HCT116 (cell line): ENCODE measurements at regions not wholly inside any gene's neighbourhood (a gene's known extent, or its start where the extent isn't known, plus 50 kb on each side); places are given as distances from the start of the nearest gene placed in this dataset.

Experiments
- ATAC-seq: fragments of 200-7000 bp; cut with Tn5 transposase; 2 replicates; pipeline ENCODE4 v1.9.1; 2020; ENCODE audit warnings: mild to moderate bottlenecking, moderate library complexity
- BruUV-seq: library from RNA; stranded (reverse); fragments of 400-500 nt; replicated peaks from 2 replicates; lab custom pipeline; 2021; lab: Mats Ljungman, UMichigan
- CTCF ChIA-PET: fragments of 300-600 bp; sonication (Branson Sonifier 250); formaldehyde crosslinking; loops from one replicate; lab custom pipeline; 2021; ENCODE audit warnings: antibody characterized with exemption; lab: Charles Lee
- POLR2A ChIA-PET: fragments of 300-600, 350-600 bp; sonication (Branson Sonifier 250); formaldehyde crosslinking; loops from one replicate; lab custom pipeline; 2021; ENCODE audit warnings: antibody characterized with exemption; lab: Charles Lee
- RAD21 ChIA-PET, 2 experiments: fragments of 300-600 bp; sonication (Branson Sonifier 250); formaldehyde crosslinking; loops; one replicate each; lab custom pipeline; 2023; ENCODE audit warnings: low total read pairs in 2 of 2; ENCODE audit not compliant: uncharacterized antibody in 2 of 2, unreplicated experiment in 2 of 2, low non-redundant PET in 1 of 2; lab: Charles Lee
- DNase-seq: peaks from one replicate; pipeline ENCODE4 v3.0.0-alpha.2; 2010; ENCODE audit warnings: low read depth, low spot score
- H2AFZ ChIP-seq: fragments of 200-600 bp; shearing (Covaris generic), sonication (generic); 2 replicates; pipeline ENCODE4 v1.6.1; 2017; ENCODE audit warnings: low read depth, mixed run types, mixed read lengths, antibody characterized with exemption, low read length; ENCODE audit not compliant: poor library complexity, severe bottlenecking
- H3K27ac ChIP-seq: 2 replicates; pipeline ENCODE4 v1.5.1; 2012; ENCODE audit warnings: low read depth, low read length
- H3K27me3 ChIP-seq: fragments of 200-600 bp; sonication (generic); 2 replicates; pipeline ENCODE4 v1.6.1; 2016; ENCODE audit warnings: mixed run types, low read length, mixed read lengths; ENCODE audit not compliant: insufficient read depth
- H3K36me3 ChIP-seq, 2 experiments: fragments of 200-500 bp in 1 of 2; fragments of 200-600 bp in 1 of 2; sonication (Bioruptor generic) in 1 of 2; sonication (generic) in 1 of 2; 2 replicates each; pipeline versions ENCODE4 v1.5.1 to v1.6.1; 2014 to 2016; ENCODE audit warnings: low read length in 2 of 2, inconsistent platforms in 1 of 2, mixed read lengths in 1 of 2, mixed run types in 1 of 2; ENCODE audit not compliant: insufficient read depth in 2 of 2, control insufficient read depth in 1 of 2
- H3K4me1 ChIP-seq, 2 experiments: fragments of 200-600 bp in 1 of 2; sonication (generic) in 1 of 2; 2 replicates each; pipeline versions ENCODE4 v1.5.1 to v1.6.1; 2012 to 2017; ENCODE audit warnings: low read length in 2 of 2, inconsistent platforms in 1 of 2, mild to moderate bottlenecking in 1 of 2, mixed read lengths in 1 of 2, mixed run types in 1 of 2, moderate library complexity in 1 of 2; ENCODE audit not compliant: insufficient read depth in 2 of 2, control insufficient read depth in 1 of 2
- H3K4me2 ChIP-seq: fragments of 200-600 bp; sonication (generic); 2 replicates; pipeline ENCODE4 v1.6.1; 2017; ENCODE audit warnings: mixed run types, low read length, mixed read lengths
- H3K4me3 ChIP-seq, 2 experiments: fragments of 200-600 bp in 1 of 2; sonication (generic) in 1 of 2; replicated peaks in 1 of 2; 2 replicates each; pipeline ENCODE4 v1.5.1; 2011 to 2016; ENCODE audit warnings: low read length in 2 of 2, control low read depth in 1 of 2, low read depth in 1 of 2, mild to moderate bottlenecking in 1 of 2, mixed read lengths in 1 of 2, mixed run types in 1 of 2
- H3K79me2 ChIP-seq: fragments of 200-600 bp; sonication (generic); 2 replicates; pipeline ENCODE4 v1.6.1; 2017; ENCODE audit warnings: mild to moderate bottlenecking, mixed run types, low read length, moderate library complexity, mixed read lengths; ENCODE audit not compliant: insufficient read depth
- H3K9ac ChIP-seq: fragments of 200-600 bp; sonication (generic); 2 replicates; pipeline ENCODE4 v1.6.1; 2016; ENCODE audit warnings: low read length, mixed read lengths
- H3K9me2 ChIP-seq: fragments of 200-600 bp; sonication (generic), shearing (Covaris generic); 2 replicates; pipeline ENCODE4 v1.6.1; 2017; ENCODE audit warnings: mixed run types, mild to moderate bottlenecking, moderate library complexity; ENCODE audit not compliant: insufficient read depth
- H3K9me3 ChIP-seq, 2 experiments: fragments of 200-500 bp in 1 of 2; fragments of 200-600 bp in 1 of 2; sonication (Bioruptor generic) in 1 of 2; sonication (generic) in 1 of 2; 2 replicates each; pipeline ENCODE4 v1.6.1; 2014 to 2017; ENCODE audit warnings: low read length in 2 of 2, mixed read lengths in 2 of 2, inconsistent platforms in 1 of 2, low read depth in 1 of 2, mild to moderate bottlenecking in 1 of 2, mixed run types in 1 of 2, moderate library complexity in 1 of 2; ENCODE audit not compliant: control insufficient read depth in 1 of 2, insufficient read depth in 1 of 2
- H4K20me1 ChIP-seq: fragments of 200-600 bp; sonication (generic), shearing (Covaris generic); 2 replicates; pipeline ENCODE4 v1.6.1; 2017; ENCODE audit warnings: mixed run types, mild to moderate bottlenecking, moderate library complexity; ENCODE audit not compliant: insufficient read depth
- ATF3 ChIP-seq: IDR thresholded peaks from 2 replicates; pipeline ENCODE4 v1.6.1; 2012
- CBX3 ChIP-seq: IDR thresholded peaks from 2 replicates; pipeline ENCODE4 v1.6.1; 2012; ENCODE audit warnings: low read depth
- CEBPB ChIP-seq: IDR thresholded peaks from 2 replicates; pipeline ENCODE4 v1.6.1; 2012; ENCODE audit warnings: low read depth
- EGR1 ChIP-seq: IDR thresholded peaks from 2 replicates; pipeline ENCODE4 v1.6.1; 2012; ENCODE audit warnings: low read depth
- EZH2 ChIP-seq: fragments of 200-600 bp; sonication (generic); IDR thresholded peaks from 2 replicates; pipeline ENCODE4 v1.6.1; 2017; ENCODE audit warnings: antibody characterized with exemption, mixed run types
- EZH2phosphoT487 ChIP-seq: fragments of 200-600 bp; IDR thresholded peaks from 2 replicates; pipeline ENCODE4 v1.6.1; 2018; ENCODE audit warnings: antibody characterized with exemption, borderline replicate concordance
- FOSL1 ChIP-seq: IDR thresholded peaks from 2 replicates; pipeline ENCODE4 v1.6.1; 2012; ENCODE audit warnings: low read depth
- MAX ChIP-seq: IDR thresholded peaks from 2 replicates; pipeline ENCODE4 v1.6.1; 2012
- POLR2AphosphoS5 ChIP-seq: IDR thresholded peaks from 2 replicates; pipeline ENCODE4 v1.6.1; 2011; ENCODE audit warnings: mild to moderate bottlenecking, low read depth, low read length, moderate library complexity
- RAD21 ChIP-seq: IDR thresholded peaks from 2 replicates; pipeline ENCODE4 v1.6.1; 2012; ENCODE audit warnings: low read depth, mild to moderate bottlenecking
- SP1 ChIP-seq: IDR thresholded peaks from 2 replicates; pipeline ENCODE4 v1.6.1; 2012; ENCODE audit warnings: low read depth
- TCF7L2 ChIP-seq: IDR thresholded peaks from 2 replicates; pipeline ENCODE4 v1.7.0; 2011; ENCODE audit warnings: borderline replicate concordance, inconsistent platforms; ENCODE audit not compliant: insufficient read depth, insufficient read length; ENCODE audit errors: extremely low read depth
- YY1 ChIP-seq: IDR thresholded peaks from 2 replicates; pipeline ENCODE4 v1.6.1; 2011; ENCODE audit warnings: low read length, low read depth, moderate library complexity, mild to moderate bottlenecking; ENCODE audit not compliant: insufficient replicate concordance; ENCODE audit errors: extremely low read depth
- ZBTB33 ChIP-seq: IDR thresholded peaks from 2 replicates; pipeline ENCODE4 v1.6.1; 2011; ENCODE audit warnings: mild to moderate bottlenecking, low read length, moderate library complexity; ENCODE audit not compliant: insufficient replicate concordance; ENCODE audit errors: extremely low read depth
- ZFX ChIP-seq: fragments of 450-650 bp; IDR thresholded peaks from 2 replicates; pipeline ENCODE4 v1.6.1; 2017
- intact Hi-C: fragments of 100-400 bp; cut with micrococcal nuclease; formaldehyde crosslinking; loops from 2 replicates; pipeline ENCODE4 v1.10.0; 2022

- Histone ChIP-seq H3K9me2 (no peaks in the 10 kb centered on the region), H3K4me1 (no peaks in the 10 kb centered on the region), H4K20me1 (no peaks in the 10 kb centered on the region), H3K79me2 (no peaks in the 10 kb centered on the region), H3K4me3 (no peak overlapping the region), H3K9ac (no peak overlapping the region), H3K27me3 (no peaks in the 10 kb centered on the region), H3K27ac (no peak overlapping the region), H2AFZ (no peak overlapping the region), H3K36me3 (no peaks in the 10 kb centered on the region), H3K4me2 (no peak overlapping the region), H3K9me3 (no peaks in the 10 kb centered on the region)
- RAD21 ChIA-PET = no interaction called here
- DNase-seq (no peak), ATAC-seq (no peak)
- CTCF ChIA-PET = no interaction called here
- intact Hi-C loops = no loop called here
- BruUV-seq = no TSS peak
- POLR2A ChIA-PET = no interaction called here
- TF ChIP-seq SP1 (no peak), EZH2 (no peak), MAX (no peak), RAD21 (no peak), FOSL1 (no peak), EZH2phosphoT487 (no peak), CEBPB (no peak), CBX3 (no peak), ATF3 (no peak), EGR1 (no peak), TCF7L2 (no peak), YY1 (no peak), POLR2AphosphoS5 (no peak), ZBTB33 (no peak), ZFX (no peak)
Observed at GRCh38 chr2:209029249-209029648, 394.6 kb upstream of the MAP2 start.
